SK-N-SH (cell line): ENCODE measurements at regions not wholly inside any gene's neighbourhood (a gene's known extent, or its start where the extent isn't known, plus 50 kb on each side); places are given as distances from the start of the nearest gene placed in this dataset.

Experiments used
- CTCF ChIA-PET: fragments of 300-600, 350-600 bp; formaldehyde crosslinking; extraction: SDS; loops from one replicate; lab custom pipeline; 2021; lab: Yijun Ruan, JAX
- POLR2A ChIA-PET: fragments of 350-600 bp; sonication (Branson Sonifier 250); formaldehyde crosslinking; extraction: SDS; loops from one replicate; lab custom pipeline; 2020; ENCODE audit warnings: antibody characterized with exemption, inconsistent platforms; lab: Yijun Ruan, JAX
- DNase-seq: peaks from one replicate; pipeline ENCODE4 v3.0.0; 2012
- H2AFZ ChIP-seq: fragments of 200-600 bp; sonication (generic); 2 replicates; pipeline ENCODE4 v1.8.1; 2016; ENCODE audit warnings: antibody characterized with exemption, mild to moderate bottlenecking, low read depth
- H3F3A ChIP-seq: fragments of 200-600 bp; sonication (generic); replicated peaks from 2 replicates; pipeline ENCODE3; 2016; ENCODE audit warnings: antibody characterized with exemption, mild to moderate bottlenecking; ENCODE audit not compliant: insufficient read depth
- H3K27ac ChIP-seq, 2 experiments: fragments of 200-500 bp in 1 of 2; fragments of 200-600 bp in 1 of 2; sonication (Bioruptor generic) in 1 of 2; sonication (generic), shearing (Covaris generic) in 1 of 2; 2 replicates each; pipeline versions ENCODE4 v1.5.1 to v1.6.1; 2014 to 2016; ENCODE audit warnings: low read depth in 2 of 2, inconsistent platforms in 1 of 2, low read length in 1 of 2, mild to moderate bottlenecking in 1 of 2, mixed read lengths in 1 of 2
- H3K27me3 ChIP-seq: fragments of 200-600 bp; sonication (generic), shearing (Covaris generic); 2 replicates; pipeline ENCODE4 v1.6.1; 2016; ENCODE audit warnings: mixed run types; ENCODE audit not compliant: insufficient read depth
- H3K36me3 ChIP-seq, 2 experiments: fragments of 200-500 bp in 1 of 2; fragments of 200-600 bp in 1 of 2; sonication (Bioruptor generic) in 1 of 2; sonication (generic) in 1 of 2; replicated peaks in 1 of 2; 2 replicates each; pipeline versions ENCODE3 to v1.5.1; 2014 to 2016; ENCODE audit warnings: low read length in 1 of 2, mild to moderate bottlenecking in 1 of 2; ENCODE audit not compliant: insufficient read depth in 2 of 2, control insufficient read depth in 1 of 2
- H3K4me1 ChIP-seq, 2 experiments: fragments of 200-500 bp in 1 of 2; fragments of 200-600 bp in 1 of 2; sonication (Bioruptor generic) in 1 of 2; sonication (generic), shearing (Covaris generic) in 1 of 2; 2 replicates each; pipeline versions ENCODE4 v1.5.1 to v1.6.1; 2014 to 2016; ENCODE audit warnings: low read depth in 1 of 2, low read length in 1 of 2, mixed run types in 1 of 2; ENCODE audit not compliant: insufficient read depth in 2 of 2, control insufficient read depth in 1 of 2
- H3K4me2 ChIP-seq: fragments of 200-600 bp; sonication (generic), shearing (Covaris generic); 2 replicates; pipeline ENCODE4 v1.6.1; 2017; ENCODE audit warnings: mixed run types
- H3K4me3 ChIP-seq, 2 experiments: fragments of 200-500 bp in 1 of 2; fragments of 200-600 bp in 1 of 2; sonication (Bioruptor generic) in 1 of 2; sonication (generic), shearing (Covaris generic) in 1 of 2; 2 replicates each; pipeline versions ENCODE4 v1.5.1 to v1.8.1; 2014 to 2016; ENCODE audit warnings: low read depth in 2 of 2, inconsistent platforms in 1 of 2, low read length in 1 of 2, mild to moderate bottlenecking in 1 of 2, mixed read lengths in 1 of 2, moderate library complexity in 1 of 2
- H3K79me2 ChIP-seq: fragments of 200-600 bp; sonication (generic); 2 replicates; pipeline ENCODE4 v1.8.1; 2017; ENCODE audit warnings: mild to moderate bottlenecking; ENCODE audit not compliant: insufficient read depth
- H3K9ac ChIP-seq: fragments of 200-600 bp; sonication (generic); 2 replicates; pipeline ENCODE4 v1.6.1; 2017; ENCODE audit warnings: mixed run types
- H3K9me2 ChIP-seq: fragments of 200-600 bp; sonication (generic); 2 replicates; pipeline ENCODE4 v1.6.1; 2017; ENCODE audit warnings: mixed run types
- H3K9me3 ChIP-seq: fragments of 200-600 bp; sonication (generic); 2 replicates; pipeline ENCODE4 v1.6.1; 2017; ENCODE audit warnings: mixed run types, mild to moderate bottlenecking, moderate library complexity
- H4K20me1 ChIP-seq: fragments of 200-600 bp; sonication (generic); 2 replicates; pipeline ENCODE4 v1.6.1; 2017; ENCODE audit warnings: mild to moderate bottlenecking, mixed run types; ENCODE audit not compliant: insufficient read depth
- CTCF ChIP-seq: fragments of 200-600 bp; sonication (generic); IDR thresholded peaks from 2 replicates; pipeline ENCODE4 v1.6.1; 2017; ENCODE audit warnings: antibody characterized with exemption, mild to moderate bottlenecking, moderate library complexity
- ELF1 ChIP-seq: IDR thresholded peaks from 2 replicates; pipeline ENCODE4 v1.4.0; 2012
- EZH2phosphoT487 ChIP-seq: fragments of 200-600 bp; sonication (generic); IDR thresholded peaks from 2 replicates; pipeline ENCODE4 v1.6.1; 2017; ENCODE audit warnings: low read depth, mixed run types, mild to moderate bottlenecking, antibody characterized with exemption, moderate library complexity, borderline replicate concordance
- FOXJ3 ChIP-seq: sonication (generic); formaldehyde crosslinking; IDR thresholded peaks from 2 replicates; pipeline ENCODE4 v1.5.1; 2020; ENCODE audit warnings: mild to moderate bottlenecking, missing genetic modification reagents
- FOXM1 ChIP-seq: IDR thresholded peaks from 2 replicates; pipeline ENCODE4 v1.4.0; 2012; ENCODE audit warnings: low read depth, mild to moderate bottlenecking
- GABPA ChIP-seq: IDR thresholded peaks from 2 replicates; pipeline ENCODE4 v1.4.0; 2012; ENCODE audit warnings: low read depth, mild to moderate bottlenecking
- GATA2 ChIP-seq: sonication (generic); formaldehyde crosslinking; IDR thresholded peaks from 2 replicates; pipeline ENCODE4 v1.5.0; 2020; ENCODE audit warnings: mild to moderate bottlenecking, missing genetic modification reagents
- IRF3 ChIP-seq: fragments of 150-350 bp; IDR thresholded peaks from 2 replicates; pipeline ENCODE4 v1.6.1; 2016; ENCODE audit warnings: mild to moderate bottlenecking, low read depth, low read length
- MAX ChIP-seq: IDR thresholded peaks from 2 replicates; pipeline ENCODE4 v1.4.0; 2012; ENCODE audit warnings: low read depth
- MXI1 ChIP-seq: IDR thresholded peaks from 2 replicates; pipeline ENCODE4 v1.6.1; 2012; ENCODE audit warnings: mild to moderate bottlenecking, low read depth, low read length, improper control_type of control experiment
- RAD21 ChIP-seq: IDR thresholded peaks from 2 replicates; pipeline ENCODE4 v1.6.1; 2012; ENCODE audit warnings: mild to moderate bottlenecking, low read length
- RCOR1 ChIP-seq: fragments of 150-350 bp; IDR thresholded peaks from 2 replicates; pipeline ENCODE4 v1.6.1; 2017; ENCODE audit warnings: antibody characterized with exemption, low read length
- RXRA ChIP-seq: IDR thresholded peaks from 2 replicates; pipeline ENCODE4 v1.4.0; 2012; ENCODE audit warnings: low read depth, mild to moderate bottlenecking, borderline replicate concordance
- SIN3A ChIP-seq: IDR thresholded peaks from 2 replicates; pipeline ENCODE4 v1.6.1; 2012; ENCODE audit warnings: low read depth, mild to moderate bottlenecking, low read length, moderate library complexity, borderline replicate concordance
- SMC3 ChIP-seq: IDR thresholded peaks from 2 replicates; pipeline ENCODE4 v1.6.1; 2012; ENCODE audit warnings: low read depth, low read length, improper control_type of control experiment
- TCF12 ChIP-seq: IDR thresholded peaks from 2 replicates; pipeline ENCODE4 v1.4.0; 2012
- ZBTB33 ChIP-seq: IDR thresholded peaks from 2 replicates; pipeline ENCODE4 v1.4.0; 2012; ENCODE audit warnings: low read depth, borderline replicate concordance
- WGBS: methylation state at CpG from one replicate; pipeline ENCODE4 v1.1.6; 2017; ENCODE audit warnings: low lambda C conversion rate; 5-methylcytosine and 5-hydroxymethylcytosine counted together
- small RNA-seq, 7 experiments: library from RNA; depleted of rRNA; stranded (forward); fragments of <200 nt; gene quantifications; one replicate each; pipeline ENCODE3, GENCODE V24; 2012

GRCh38 chr1:76807543-76808260 is 59.6 kb upstream of the ST6GALNAC5 start:
- 78% methylated on average over 3 of the region's 4 CpGs for WGBS
- Histone ChIP-seq H3K4me3 (no peak overlapping the region), H3F3A (no peaks in the 10 kb centered on the region)

More at GRCh38 chr1:76807543-76808260, 59.6 kb upstream of the ST6GALNAC5 start:
- ChIA-PET CTCF (no interaction called here), POLR2A (no interaction called here)
- DNase-seq = no peak
- no peaks in the 10 kb centered on the region for H3K4me1 ChIP-seq
- no peaks in the 10 kb centered on the region for H3K36me3 ChIP-seq
- no peaks in the 10 kb centered on the region for H3K9me2 ChIP-seq
- no peak overlapping the region for H3K9ac ChIP-seq
- no peaks in the 10 kb centered on the region for H3K9me3 ChIP-seq
- H3K4me2 ChIP-seq = no peak overlapping the region
- no peaks in the 10 kb centered on the region for H3K79me2 ChIP-seq
- no peak overlapping the region for H3K27ac ChIP-seq
- H2AFZ ChIP-seq = no peak overlapping the region
- H3K27me3 ChIP-seq = no peaks in the 10 kb centered on the region
- TF ChIP-seq RCOR1 (no peak), TCF12 (no peak), RXRA (no peak), FOXJ3 (CRISPR knock-in tag) (no peak), SMC3 (no peak), GATA2 (CRISPR knock-in tag) (no peak), IRF3 (no peak), ZBTB33 (no peak), GABPA (no peak), ELF1 (no peak), SIN3A (no peak), EZH2phosphoT487 (no peak), CTCF (no peak), MXI1 (no peak), FOXM1 (no peak), MAX (no peak), RAD21 (no peak)
- H4K20me1 ChIP-seq = no peaks in the 10 kb centered on the region

Small RNA genes in the stretch of these regions (small RNA-seq; reads per million reads assigned to genes)
- 0 reads per million in 7 experiments for gene RNU6-161P
